ENCODE measurements at regions not wholly inside any gene's neighbourhood (a gene's known extent, or its start where the extent isn't known, plus 50 kb on each side); places are given as distances from the start of the nearest gene placed in this dataset.

DNA sequence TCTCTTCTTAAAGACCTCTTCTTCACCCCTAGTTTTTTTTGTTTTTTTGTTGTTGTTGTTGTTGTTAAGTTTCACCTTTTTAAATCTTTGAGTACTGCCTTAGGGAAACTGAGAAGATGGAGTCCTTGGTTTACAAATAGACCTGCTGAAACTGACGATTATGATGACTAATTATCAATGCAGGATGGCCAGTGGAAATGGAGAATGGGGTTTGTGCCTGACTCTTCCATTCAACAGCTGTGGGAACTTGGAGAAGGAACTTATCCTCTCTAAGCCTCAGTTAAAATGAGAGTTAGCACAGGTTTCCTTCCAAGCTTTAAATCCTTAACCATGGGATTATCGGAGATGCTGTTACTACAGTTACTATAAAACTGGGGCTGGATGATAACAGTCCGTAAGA is 66.7 kb upstream of the PNMA1 start:
- DNase-seq, result no peak

DNA sequence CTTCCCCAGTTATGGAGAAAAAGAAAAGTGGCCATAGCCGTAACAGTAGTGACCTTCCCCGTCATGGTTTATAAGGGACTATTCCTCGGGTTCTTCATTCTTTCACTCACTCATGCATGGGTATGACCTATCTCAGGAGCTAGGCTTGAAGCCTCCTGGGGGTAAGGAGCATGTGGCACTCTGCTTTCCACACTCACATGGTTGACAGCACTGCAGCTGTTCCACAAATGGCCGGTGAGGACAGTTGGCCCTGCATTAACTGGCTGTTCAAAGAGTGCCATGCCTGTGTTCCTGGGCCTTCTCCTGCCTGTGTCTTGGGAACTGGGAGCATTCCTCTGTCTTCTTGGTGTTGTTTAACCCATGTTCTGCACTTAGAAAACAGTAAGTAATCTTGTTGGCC is 66.2 kb upstream of the PNMA1 start:
- no peak for DNase-seq

DNA sequence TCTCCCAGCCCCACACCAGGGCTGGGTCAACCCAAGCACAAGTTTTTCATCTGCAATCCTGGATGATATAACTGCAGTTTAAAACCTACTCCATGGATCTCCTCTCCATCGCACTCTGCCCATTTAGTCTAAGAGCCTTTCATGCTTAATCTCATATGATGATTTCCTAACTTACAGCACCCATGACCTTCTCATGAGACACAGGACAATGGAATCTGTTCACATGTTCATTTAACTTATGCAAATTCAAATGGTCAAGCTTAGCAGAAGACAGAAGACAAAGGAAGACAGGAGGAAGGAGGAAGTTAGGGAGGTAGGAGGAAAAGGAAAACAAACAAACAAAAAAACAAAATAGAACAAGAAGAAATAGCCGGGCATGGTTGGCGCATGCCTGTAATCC is 64.6 kb upstream of the PNMA1 start:
- DNase-seq, result no peak

DNA sequence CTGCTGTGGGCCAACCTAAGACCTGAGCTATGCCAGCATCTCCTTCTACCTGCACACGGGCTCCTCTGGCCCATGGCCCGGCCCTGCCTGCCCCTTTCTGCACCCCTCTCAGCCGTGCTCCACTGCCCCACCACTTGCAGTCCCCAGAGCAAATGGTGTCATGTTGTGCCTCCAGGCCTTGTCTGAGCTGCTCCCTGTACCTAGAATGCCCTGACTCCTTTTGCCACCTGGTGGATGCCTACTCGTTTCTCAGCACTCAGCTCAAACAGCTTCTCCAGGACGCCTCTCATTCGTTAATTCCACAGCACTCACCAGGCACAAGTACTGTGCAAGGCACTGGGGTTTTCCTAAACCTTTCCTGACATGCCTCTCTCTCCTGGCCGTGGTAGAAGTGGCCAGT is 63.2 kb upstream of the PNMA1 start:
- no peak for DNase-seq

DNA sequence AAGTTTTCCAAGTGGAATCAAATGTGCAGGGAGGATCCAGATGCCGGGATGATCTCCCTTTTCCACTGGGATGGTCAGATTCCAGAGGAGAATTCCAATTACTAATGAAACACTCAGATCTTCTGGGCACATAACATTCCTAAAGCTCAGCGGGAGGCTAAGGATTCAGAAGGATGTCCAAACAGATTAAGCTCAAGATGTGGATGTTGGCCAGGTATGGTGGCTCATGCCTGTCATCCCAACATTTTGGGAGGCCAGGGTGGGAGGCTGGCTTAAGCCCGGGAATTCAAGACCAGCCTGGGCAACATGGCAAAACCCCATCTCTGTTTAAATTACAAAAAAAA is 62.0 kb upstream of the PNMA1 start:
- DNase-seq, result no peak

DNA sequence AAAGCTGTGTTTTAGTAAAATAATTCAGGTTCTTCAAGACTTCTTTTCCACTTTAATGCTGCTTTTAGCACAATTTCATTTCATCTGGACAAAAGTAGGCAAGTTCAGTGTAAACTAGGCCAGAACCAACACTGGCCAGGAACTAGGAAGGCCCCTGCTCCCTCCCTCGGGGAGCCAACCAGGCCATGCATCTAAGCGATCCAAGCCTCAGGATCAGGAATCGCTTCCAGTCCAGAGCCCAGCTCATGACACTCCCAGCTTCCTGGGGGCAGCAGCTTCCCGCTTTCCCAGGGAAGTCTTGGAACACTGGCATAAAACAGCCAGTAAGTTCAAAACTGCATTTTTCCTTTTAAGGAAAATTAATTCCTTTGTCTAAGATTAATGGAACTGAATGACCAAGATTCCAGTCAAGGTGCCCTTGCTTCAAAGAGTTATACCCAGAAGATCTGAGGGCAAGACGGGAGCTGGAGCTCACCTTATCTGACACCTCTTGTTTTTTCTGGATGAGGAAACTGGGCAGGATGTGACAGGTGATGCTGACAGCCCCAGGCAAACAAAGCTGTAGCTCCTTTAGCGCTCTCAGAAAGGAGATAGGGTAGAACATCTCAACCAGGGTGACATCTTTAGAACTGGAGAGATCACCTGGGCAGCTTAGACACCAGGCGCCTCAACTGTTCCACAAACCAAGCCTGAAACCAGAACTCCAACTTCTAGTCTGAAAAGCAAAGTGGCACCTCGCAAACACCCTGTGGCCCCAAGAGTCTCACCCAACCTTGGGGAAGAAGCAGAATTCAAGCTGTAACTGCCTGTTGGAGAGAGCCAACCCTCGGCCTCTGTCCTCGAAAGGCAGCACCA is 61.4 kb upstream of the PNMA1 start:
- DNase-seq, result no peak

DNA sequence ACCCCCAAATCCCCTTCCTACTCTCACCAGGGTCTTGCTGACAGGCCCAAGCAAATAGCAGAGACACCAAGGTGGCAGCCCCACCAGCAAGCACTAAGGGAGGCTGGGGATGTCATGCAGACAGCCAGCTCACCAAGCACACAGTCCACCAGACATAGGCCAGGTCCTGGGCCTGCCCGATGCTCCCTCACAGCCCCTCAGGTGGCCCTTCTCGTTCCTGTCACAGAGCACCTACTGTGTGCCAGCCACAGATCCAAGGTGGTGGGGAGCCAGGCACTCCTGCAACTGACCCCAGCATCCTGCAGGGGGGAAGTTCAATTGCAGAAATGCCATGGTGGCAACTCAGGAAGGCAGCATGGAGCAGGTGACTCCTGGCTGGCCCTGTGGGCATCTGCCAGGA is 60.5 kb upstream of the PNMA1 start:
- no peak for DNase-seq

DNA sequence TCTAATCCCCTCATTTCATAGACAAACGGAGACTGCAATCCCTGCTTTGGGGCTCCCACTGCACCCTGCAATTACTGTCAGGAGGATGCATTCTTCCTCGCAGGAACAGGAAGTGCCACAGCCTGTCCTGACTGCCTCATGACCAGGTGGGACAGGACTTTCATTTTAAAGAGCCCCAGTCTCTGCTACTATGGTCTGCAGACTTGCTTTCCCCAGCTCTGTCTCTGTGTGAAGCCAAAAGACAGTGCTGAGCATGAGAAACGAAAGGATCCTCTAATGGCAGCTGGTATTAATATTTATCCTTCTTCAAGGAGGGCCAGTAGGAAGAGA is 60.0 kb upstream of the PNMA1 start:
- no peak for DNase-seq

DNA sequence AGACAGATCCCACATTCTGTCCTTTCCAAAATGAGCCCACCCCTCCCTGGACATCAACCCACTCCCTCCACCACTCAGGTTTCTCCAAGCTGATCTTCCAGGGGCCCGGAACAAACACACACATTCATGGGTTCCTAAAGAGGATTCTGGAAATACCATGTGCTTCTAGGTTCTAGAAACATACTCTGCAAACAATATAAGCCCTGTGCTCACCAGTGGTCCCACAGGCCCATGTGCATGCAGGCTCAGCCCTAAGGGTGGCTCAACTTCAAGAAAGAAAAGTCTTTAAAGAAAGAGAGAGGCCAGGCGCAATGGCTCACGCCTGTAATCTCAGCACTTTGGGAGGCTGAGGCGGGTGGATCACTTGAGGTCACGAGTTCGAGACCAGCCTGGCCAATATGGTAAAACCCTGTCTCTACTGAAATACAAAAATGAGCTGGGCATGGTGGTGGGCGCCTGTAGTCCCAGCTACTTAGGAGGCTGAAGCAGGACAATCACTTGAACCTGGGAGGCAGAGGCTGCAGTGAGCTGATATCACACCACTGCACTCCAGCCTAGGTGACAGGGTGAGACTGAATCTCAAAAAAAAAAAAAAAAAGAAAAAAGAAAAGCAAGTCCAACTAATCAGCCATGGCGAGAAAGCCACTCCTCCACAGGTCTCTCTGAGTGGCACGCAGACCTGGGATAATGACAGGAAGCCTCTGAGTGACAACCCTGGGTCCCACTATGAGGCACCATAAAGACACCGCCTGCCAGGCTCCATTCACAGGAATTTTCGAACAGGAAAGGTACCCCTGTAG is 59.5 kb upstream of the PNMA1 start:
- DNase-seq, result no peak

DNA sequence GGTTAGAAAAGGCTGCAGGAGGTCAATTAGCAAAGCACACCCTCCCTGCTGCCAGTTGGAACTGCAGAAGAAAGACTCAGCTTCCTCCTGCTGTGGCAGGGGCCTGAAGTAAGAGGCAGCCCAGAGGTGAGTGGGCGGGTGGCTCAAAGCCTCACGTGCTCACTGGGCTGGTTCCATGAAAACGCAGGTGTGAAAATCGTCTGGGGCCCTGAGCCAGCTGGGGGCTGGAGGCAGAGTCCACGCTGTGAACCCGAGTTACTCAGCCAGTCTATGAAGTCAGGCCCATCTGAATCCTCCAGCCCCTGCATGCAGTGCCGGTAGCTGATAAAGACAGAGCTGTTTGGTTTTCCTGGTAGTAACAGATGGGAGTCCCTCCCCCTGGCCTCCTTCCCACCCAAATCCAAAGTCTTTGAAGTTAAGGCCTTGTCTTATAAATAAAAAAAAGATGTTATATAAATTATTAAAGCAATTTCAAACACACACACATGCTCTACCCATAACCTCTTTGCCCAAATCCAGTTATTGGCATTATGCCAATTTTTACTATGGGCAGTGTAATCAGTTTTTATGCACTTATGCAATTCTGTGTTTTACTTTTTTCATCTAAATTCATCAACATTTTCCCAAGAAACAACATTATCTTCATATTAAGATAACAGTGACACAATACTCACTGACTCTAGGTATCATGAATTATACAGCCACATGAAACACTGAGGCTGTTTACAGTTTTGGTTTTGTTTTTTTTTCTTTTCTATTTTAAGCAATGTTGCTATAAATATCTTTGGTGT is 57.9 kb upstream of the PNMA1 start:
- DNase-seq, result peak; percentile 59

DNA sequence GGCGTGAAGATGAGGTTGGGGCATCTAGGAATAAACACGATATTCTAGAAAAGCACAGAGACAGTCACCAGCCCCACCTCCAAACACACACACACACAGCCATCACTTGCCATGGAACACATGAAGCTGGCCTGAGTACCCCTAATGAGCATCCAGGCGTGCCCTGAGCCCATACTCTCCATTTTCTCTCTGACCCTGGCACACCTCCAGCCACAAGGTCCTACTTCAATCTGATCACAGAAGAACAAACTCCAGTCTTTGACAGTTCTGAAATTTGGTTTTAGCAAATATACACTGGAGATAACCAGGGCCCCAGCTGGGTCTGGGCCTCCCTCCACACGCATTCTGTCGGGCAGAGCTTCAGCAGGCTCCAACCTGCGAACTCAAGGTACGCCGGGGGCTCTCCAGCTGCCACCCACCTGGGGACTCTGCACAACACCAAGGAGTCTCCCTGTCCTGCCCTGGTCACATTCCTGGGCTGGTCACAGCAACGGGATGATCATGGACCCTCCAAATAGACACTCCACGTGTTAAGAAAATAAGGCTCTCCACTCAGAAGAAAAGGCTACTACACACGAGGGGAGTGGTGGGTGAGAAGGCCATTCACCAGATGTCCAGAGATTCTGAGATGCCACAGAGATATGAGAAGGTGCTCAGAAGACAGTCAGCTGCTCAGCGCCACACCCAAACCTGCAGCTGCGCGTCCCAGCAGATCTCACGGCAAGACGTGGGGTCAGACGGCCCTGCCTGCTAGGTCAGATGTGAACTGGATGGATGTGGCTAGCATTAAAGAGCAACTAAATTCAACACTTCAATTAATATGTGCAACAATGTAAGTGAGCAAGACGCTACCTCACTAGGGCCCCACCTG is 57.0 kb upstream of the PNMA1 start:
- no peak for DNase-seq

DNA sequence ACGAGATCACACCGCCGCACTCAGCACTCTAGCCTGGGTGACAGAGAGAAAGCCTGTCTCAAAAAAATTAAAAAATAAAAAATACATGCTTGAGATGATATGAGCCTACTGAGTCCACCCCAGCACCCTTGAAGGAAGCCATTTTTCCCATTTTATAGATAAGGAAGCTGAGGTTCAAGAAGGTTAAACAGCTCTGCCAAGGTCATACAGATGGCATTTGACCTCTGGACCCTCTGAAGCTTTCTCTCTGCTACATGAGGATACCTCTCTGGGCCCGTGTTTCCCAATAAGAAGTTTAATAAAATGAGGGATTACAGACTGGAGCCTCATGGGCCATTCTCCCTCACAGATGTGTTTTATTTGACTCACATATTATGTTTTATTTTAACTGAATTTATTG is 53.9 kb upstream of the PNMA1 start:
- DNase-seq, result no peak

DNA sequence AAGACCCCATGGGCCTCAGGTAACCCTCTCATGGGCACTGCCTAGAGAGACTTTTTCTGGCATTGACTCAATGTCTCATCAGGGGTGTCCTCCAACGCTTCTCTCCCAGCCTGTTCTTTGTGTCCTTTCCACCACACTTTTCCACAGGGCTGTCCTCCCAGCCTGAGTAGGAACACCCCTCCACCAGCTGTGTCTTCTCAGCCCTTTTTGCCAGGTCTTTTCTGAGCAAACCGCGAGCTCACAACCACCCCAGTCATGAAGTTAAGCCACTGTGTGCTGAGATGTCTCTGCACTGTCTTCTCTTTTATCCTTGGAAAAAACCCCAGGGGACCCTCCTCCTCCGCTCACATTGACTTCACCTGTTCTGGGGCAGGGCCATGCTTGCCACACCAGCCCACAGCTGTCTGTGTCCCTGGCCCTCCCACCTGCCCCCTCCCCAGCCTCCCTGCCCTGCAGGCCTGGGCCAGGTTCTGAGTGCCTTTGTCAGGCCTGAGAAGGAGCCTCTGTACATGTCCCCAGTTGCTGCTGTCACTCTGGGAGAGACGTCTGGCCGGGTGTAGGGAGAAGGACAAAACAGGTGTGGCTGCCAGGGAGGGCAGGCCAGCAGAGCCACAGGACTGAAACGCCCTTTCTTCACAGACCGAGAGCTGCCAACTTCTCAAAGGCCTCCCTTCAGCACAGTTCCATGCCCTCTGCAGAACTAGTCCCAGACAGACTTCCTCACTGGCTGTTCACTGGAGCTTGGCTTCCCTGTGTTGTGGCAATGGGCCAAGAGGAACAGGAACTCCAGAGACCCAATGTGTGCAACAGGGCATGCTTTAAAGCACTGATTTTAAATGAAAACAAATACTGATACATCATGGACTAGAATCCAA is 50.5 kb upstream of the PNMA1 start:
- no peak for DNase-seq

All from activated CD4-positive, CD25-positive, alpha-beta regulatory T cell treated with anti-CD3 and anti-CD28 coated beads, Interleukin-2, amount 50 U/mL, for 72 hours (primary cell).